HG03460 (cell line): ENCODE measurements at regions not wholly inside any gene's neighbourhood (a gene's known extent, or its start where the extent isn't known, plus 50 kb on each side); places are given as distances from the start of the nearest gene placed in this dataset.
"Not testable (repeated sequence)": the region's sequence is repeated elsewhere in the genome, so short reads cannot be mapped to it uniquely, and the experiment has no call there.

ENCODE experiments used
- ATAC-seq: cut with Tn5 transposase; IDR thresholded peaks from one replicate; pipeline ENCODE4 v1.9.1; 2021; ENCODE audit not compliant: unreplicated experiment

- no peak for ATAC-seq
Measured at GRCh38 chr15:93340406-93340805, 251.4 kb upstream of the RGMA start.

- ATAC-seq, result no peak
Measured at GRCh38 chr15:93333796-93334195, 244.8 kb upstream of the RGMA start.

- ATAC-seq, result not testable (repeated sequence)
Measured at GRCh38 chr15:93333126-93333525, 244.1 kb upstream of the RGMA start.

- no peak for ATAC-seq
Measured at GRCh38 chr15:93332168-93332553, 243.2 kb upstream of the RGMA start.

GRCh38 chr15:93331545-93332167 lies 242.6 kb upstream of the RGMA start:
- no peak for ATAC-seq

- no peak for ATAC-seq
Measured at GRCh38 chr15:93330912-93331544, 242.0 kb upstream of the RGMA start.

GRCh38 chr15:93327364-93327763 lies 238.4 kb upstream of the RGMA start:
- ATAC-seq, result no peak

- no peak for ATAC-seq
Measured at GRCh38 chr15:93324186-93324975, 235.4 kb upstream of the RGMA start.

GRCh38 chr15:93321881-93322282 lies 232.9 kb upstream of the RGMA start:
- ATAC-seq, result no peak

GRCh38 chr15:93319121-93319814 lies 230.3 kb upstream of the RGMA start:
- ATAC-seq, result no peak

GRCh38 chr15:93317772-93318171 lies 228.8 kb upstream of the RGMA start:
- no peak for ATAC-seq

- no peak for ATAC-seq
Measured at GRCh38 chr15:93314245-93314644, 225.2 kb upstream of the RGMA start.

- ATAC-seq, result no peak
Measured at GRCh38 chr15:93312891-93313486, 224.0 kb upstream of the RGMA start.

GRCh38 chr15:93311620-93312019 lies 222.6 kb upstream of the RGMA start:
- no peak for ATAC-seq

- ATAC-seq, result no peak
Measured at GRCh38 chr15:93308026-93308690, 219.1 kb upstream of the RGMA start.

GRCh38 chr15:93307513-93307912 lies 218.5 kb upstream of the RGMA start:
- ATAC-seq, result no peak

- no peak for ATAC-seq
Measured at GRCh38 chr15:93305306-93305705, 216.3 kb upstream of the RGMA start.

GRCh38 chr15:93302080-93302765 lies 213.2 kb upstream of the RGMA start:
- no peak for ATAC-seq

GRCh38 chr15:93300796-93301195 lies 211.8 kb upstream of the RGMA start:
- no peak for ATAC-seq

GRCh38 chr15:93299675-93300074 lies 210.7 kb upstream of the RGMA start:
- no peak for ATAC-seq
